ENCODE measurements at regions not wholly inside any gene's neighbourhood (a gene's known extent, or its start where the extent isn't known, plus 50 kb on each side); places are given as distances from the start of the nearest gene placed in this dataset.

GRCh38 chr10:78445308-78445707, 411.6 kb downstream of the RPS24 start:
- Histone ChIP-seq H2AFZ (ENCODE audit: low read length) (no peak overlapping the region), H4K20me1 (ENCODE audit: low read length) (no peaks in the 10 kb centered on the region), H3K4me2 (ENCODE audit: low read length) (no peak overlapping the region), H3K79me2 (ENCODE audit: low read length) (no peaks in the 10 kb centered on the region), H3K36me3 (ENCODE audit: low read depth, low read length) (no peaks in the 10 kb centered on the region), H3K27ac (ENCODE audit: low read length) (no peak overlapping the region), H3K9me2 (replicated peaks; ENCODE audit: low read length) (peaks cover 4% of the 10 kb centered on the region), H3K4me3 (ENCODE audit: low read length) (no peak overlapping the region), H3K27me3 (ENCODE audit: low read length) (no peaks in the 10 kb centered on the region), H3K9me3 (ENCODE audit: low read length) (no peaks in the 10 kb centered on the region), H3K9ac (ENCODE audit: low read length) (no peak overlapping the region), H3K4me1 (ENCODE audit: insufficient read depth, low read length) (peaks cover 18% of the 10 kb centered on the region), H3F3A (ENCODE audit: low read length, unreplicated experiment) (no peaks in the 10 kb centered on the region)
- ChIA-PET CTCF (no interaction called here), POLR2A (ENCODE audit: unreplicated experiment) (no interaction called here)
- no TSS peak for BruUV-seq (replicated peaks)
- ATAC-seq (no peak), DNase-seq (no peak)
- intact Hi-C loops (cut with micrococcal nuclease) = no loop called here
- TF ChIP-seq EZH2 (IDR thresholded peaks at IDR 0.05; ENCODE audit: low read length, unreplicated experiment) = no peak
- TF ChIP-seq EZH2phosphoT487 (IDR thresholded peaks at IDR 0.05; ENCODE audit: borderline replicate concordance, low read length) = no peak
- TF ChIP-seq, protein P1, sequence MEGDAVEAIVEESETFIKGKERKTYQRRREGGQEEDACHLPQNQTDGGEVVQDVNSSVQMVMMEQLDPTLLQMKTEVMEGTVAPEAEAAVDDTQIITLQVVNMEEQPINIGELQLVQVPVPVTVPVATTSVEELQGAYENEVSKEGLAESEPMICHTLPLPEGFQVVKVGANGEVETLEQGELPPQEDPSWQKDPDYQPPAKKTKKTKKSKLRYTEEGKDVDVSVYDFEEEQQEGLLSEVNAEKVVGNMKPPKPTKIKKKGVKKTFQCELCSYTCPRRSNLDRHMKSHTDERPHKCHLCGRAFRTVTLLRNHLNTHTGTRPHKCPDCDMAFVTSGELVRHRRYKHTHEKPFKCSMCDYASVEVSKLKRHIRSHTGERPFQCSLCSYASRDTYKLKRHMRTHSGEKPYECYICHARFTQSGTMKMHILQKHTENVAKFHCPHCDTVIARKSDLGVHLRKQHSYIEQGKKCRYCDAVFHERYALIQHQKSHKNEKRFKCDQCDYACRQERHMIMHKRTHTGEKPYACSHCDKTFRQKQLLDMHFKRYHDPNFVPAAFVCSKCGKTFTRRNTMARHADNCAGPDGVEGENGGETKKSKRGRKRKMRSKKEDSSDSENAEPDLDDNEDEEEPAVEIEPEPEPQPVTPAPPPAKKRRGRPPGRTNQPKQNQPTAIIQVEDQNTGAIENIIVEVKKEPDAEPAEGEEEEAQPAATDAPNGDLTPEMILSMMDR (conservative IDR thresholded peaks at IDR 0.05; ENCODE audit: low read depth, low read length) = no peak

DNA sequence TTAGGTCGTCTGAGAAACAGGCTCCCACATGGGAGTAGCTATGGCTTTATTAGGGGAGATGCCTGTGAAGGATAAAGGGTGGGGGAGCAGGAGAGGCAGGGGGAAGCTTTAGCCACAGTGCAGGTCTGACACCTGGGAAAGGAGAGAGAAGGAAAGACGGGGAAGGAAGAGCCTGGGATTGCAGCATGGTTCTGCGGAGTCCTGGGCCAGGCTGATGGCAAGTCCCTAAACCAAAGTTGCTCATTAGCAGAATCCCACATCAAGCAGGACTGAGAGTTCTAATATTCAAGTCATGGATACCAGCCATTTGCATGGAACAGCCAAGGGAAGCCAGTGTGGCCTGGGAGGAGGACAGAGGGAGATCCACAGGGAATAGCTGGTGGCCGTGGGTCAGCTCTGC, 414.8 kb downstream of the RPS24 start:
- no peak overlapping the region for H3K9ac ChIP-seq (ENCODE audit: low read length)
- H3K27me3 ChIP-seq (ENCODE audit: low read length) = no peaks in the 10 kb centered on the region
- no peaks in the 10 kb centered on the region for H3K79me2 ChIP-seq (ENCODE audit: low read length)
- DNase-seq = no peak
- ATAC-seq = no peak
- no peaks in the 10 kb centered on the region for H3F3A ChIP-seq (ENCODE audit: low read length, unreplicated experiment)
- peaks cover 18% of the 10 kb centered on the region for H3K4me1 ChIP-seq (ENCODE audit: insufficient read depth, low read length)
- no peak overlapping the region for H2AFZ ChIP-seq (ENCODE audit: low read length)
- no peak overlapping the region for H3K4me2 ChIP-seq (ENCODE audit: low read length)
- no peaks in the 10 kb centered on the region for H3K36me3 ChIP-seq (ENCODE audit: low read depth, low read length)
- H3K9me3 ChIP-seq (ENCODE audit: low read length) = no peaks in the 10 kb centered on the region
- H3K4me3 ChIP-seq (ENCODE audit: low read length) = no peak overlapping the region
- TF ChIP-seq EZH2phosphoT487 (IDR thresholded peaks at IDR 0.05; ENCODE audit: borderline replicate concordance, low read length) (no peak), EZH2 (IDR thresholded peaks at IDR 0.05; ENCODE audit: low read length, unreplicated experiment) (no peak)
- TF ChIP-seq, protein P1 (conservative IDR thresholded peaks at IDR 0.05; ENCODE audit: low read depth, low read length) = no peak
- no TSS peak for BruUV-seq (replicated peaks)
- CTCF ChIA-PET = interaction anchor here (0.7 kb wide), 1 partner anchor 31 kb away, joined by 3 read pairs; no protein-coding TSS in a partner anchor
- H3K9me2 ChIP-seq (replicated peaks; ENCODE audit: low read length) = peaks cover 4% of the 10 kb centered on the region
- POLR2A ChIA-PET (ENCODE audit: unreplicated experiment) = no interaction called here
- H3K27ac ChIP-seq (ENCODE audit: low read length) = no peak overlapping the region
- intact Hi-C loops (cut with micrococcal nuclease) = no loop called here
- H4K20me1 ChIP-seq (ENCODE audit: low read length) = no peaks in the 10 kb centered on the region

DNA sequence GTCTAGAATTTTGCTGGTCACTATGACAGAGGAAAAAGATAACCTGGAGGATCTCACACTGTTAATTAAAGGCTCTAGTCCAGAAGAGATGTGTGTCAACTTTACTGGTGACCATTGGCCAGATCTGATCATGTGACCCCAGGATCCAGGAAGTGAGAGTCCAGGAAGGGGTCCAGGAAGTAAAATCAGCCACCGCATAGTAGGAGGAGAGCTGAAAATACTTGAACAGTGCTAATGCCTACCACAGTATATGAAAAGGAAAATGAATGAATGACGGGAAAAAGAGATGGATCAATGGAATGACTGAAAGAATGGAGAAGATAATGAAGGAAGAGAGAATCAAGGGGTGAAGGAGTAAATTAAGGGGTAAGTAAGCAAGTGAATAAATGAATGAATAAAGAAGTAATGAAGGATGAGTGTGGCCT, 415.3 kb downstream of the RPS24 start:
- Histone ChIP-seq H4K20me1 (ENCODE audit: low read length) (no peaks in the 10 kb centered on the region), H3K4me3 (ENCODE audit: low read length) (no peak overlapping the region), H3K4me2 (ENCODE audit: low read length) (no peak overlapping the region), H3K27me3 (ENCODE audit: low read length) (no peaks in the 10 kb centered on the region), H3K9ac (ENCODE audit: low read length) (no peak overlapping the region), H3K9me3 (ENCODE audit: low read length) (no peaks in the 10 kb centered on the region), H3K36me3 (ENCODE audit: low read depth, low read length) (no peaks in the 10 kb centered on the region), H3F3A (ENCODE audit: low read length, unreplicated experiment) (no peaks in the 10 kb centered on the region), H3K4me1 (ENCODE audit: insufficient read depth, low read length) (peaks cover 19% of the 10 kb centered on the region), H3K79me2 (ENCODE audit: low read length) (no peaks in the 10 kb centered on the region), H3K9me2 (replicated peaks; ENCODE audit: low read length) (peaks cover 4% of the 10 kb centered on the region), H3K27ac (ENCODE audit: low read length) (no peak overlapping the region), H2AFZ (ENCODE audit: low read length) (no peak overlapping the region)
- intact Hi-C loops (cut with micrococcal nuclease) = no loop called here
- ATAC-seq (no peak), DNase-seq (no peak)
- CTCF ChIA-PET = interaction anchor here (0.7 kb wide), 1 partner anchor 31 kb away, joined by 3 read pairs; no protein-coding TSS in a partner anchor
- no TSS peak for BruUV-seq (replicated peaks)
- POLR2A ChIA-PET (ENCODE audit: unreplicated experiment) = no interaction called here
- TF ChIP-seq, protein P1 (conservative IDR thresholded peaks at IDR 0.05; ENCODE audit: low read depth, low read length) = no peak
- TF ChIP-seq EZH2phosphoT487 (IDR thresholded peaks at IDR 0.05; ENCODE audit: borderline replicate concordance, low read length) (no peak), EZH2 (IDR thresholded peaks at IDR 0.05; ENCODE audit: low read length, unreplicated experiment) (no peak)

Measured in PC-3 (cell line).